H1 (cell line): ENCODE measurements at regions not wholly inside any gene's neighbourhood (a gene's known extent, or its start where the extent isn't known, plus 50 kb on each side); places are given as distances from the start of the nearest gene placed in this dataset.

Source experiments
- CTCF ChIA-PET: fragments of 300-600 bp; sonication (Branson Sonifier 250); formaldehyde crosslinking; loops from one replicate; lab custom pipeline; 2021; ENCODE audit not compliant: partially characterized antibody; lab: Charles Lee
- POLR2A ChIA-PET: fragments of 300-600 bp; sonication (Branson Sonifier 250); formaldehyde crosslinking; loops from one replicate; lab custom pipeline; 2021; ENCODE audit warnings: inconsistent platforms; ENCODE audit not compliant: partially characterized antibody; lab: Charles Lee
- DNase-seq, 2 experiments: peaks; one replicate each; pipeline versions ENCODE4 v3.0.0 to v3.0.0-alpha.2; 2010 to 2022; ENCODE audit warnings: low spot score in 2 of 2, low read depth in 1 of 2, mixed read lengths in 1 of 2
- FAIRE-seq: peaks from 2 replicates; lab custom pipeline; 2011; peaks lifted over from hg19 to GRCh38; lab: Jason Lieb, UNC
- H2AFZ ChIP-seq: 2 replicates; pipeline ENCODE4 v1.8.1; 2012; ENCODE audit warnings: low read length, inconsistent platforms
- H2AK5ac ChIP-seq: 2 replicates; pipeline ENCODE4 v1.6.1; 2013; ENCODE audit warnings: low read depth, low read length
- H2BK120ac ChIP-seq: replicated peaks from 2 replicates; pipeline ENCODE3; 2013; ENCODE audit warnings: low read depth, low read length, inconsistent platforms
- H2BK12ac ChIP-seq: 2 replicates; pipeline ENCODE4 v1.6.1; 2013; ENCODE audit warnings: low read depth, low read length
- H2BK15ac ChIP-seq: 2 replicates; pipeline ENCODE4 v1.6.1; 2013; ENCODE audit warnings: low read length
- H2BK20ac ChIP-seq: 2 replicates; pipeline ENCODE4 v1.6.1; 2013; ENCODE audit warnings: low read length
- H2BK5ac ChIP-seq: 2 replicates; pipeline ENCODE4 v1.6.1; 2013; ENCODE audit warnings: low read depth, low read length
- H3K14ac ChIP-seq: 2 replicates; pipeline ENCODE4 v1.6.1; 2013; ENCODE audit warnings: inconsistent platforms; ENCODE audit not compliant: insufficient read length
- H3K18ac ChIP-seq: 2 replicates; pipeline ENCODE4 v1.6.1; 2013; ENCODE audit warnings: low read length; ENCODE audit errors: extremely low read depth
- H3K23ac ChIP-seq: 2 replicates; pipeline ENCODE4 v1.6.1; 2013; ENCODE audit warnings: inconsistent platforms; ENCODE audit not compliant: insufficient read length
- H3K23me2 ChIP-seq: 2 replicates; pipeline ENCODE4 v1.6.1; 2013; ENCODE audit warnings: low read depth, low read length
- H3K27ac ChIP-seq: 2 replicates; pipeline ENCODE4 v1.6.1; 2011; ENCODE audit warnings: low read depth, low read length, inconsistent platforms
- H3K27me3 ChIP-seq, 4 experiments: replicated peaks in 1 of 4; 1 replicate in 1 of 4; 2 replicates in 3 of 4; pipeline versions ENCODE4 v1.6.1 to v1.8.1; 2011 to 2013; ENCODE audit warnings: low read length in 3 of 4, mild to moderate bottlenecking in 3 of 4, inconsistent platforms in 2 of 4, mixed read lengths in 2 of 4, moderate library complexity in 1 of 4; ENCODE audit not compliant: control insufficient read depth in 3 of 4, insufficient read depth in 3 of 4; ENCODE audit errors: extremely low read depth in 1 of 4
- H3K36me3 ChIP-seq, 4 experiments: 2 replicates each; pipeline versions ENCODE4 v1.6.1 to v1.8.1; 2011 to 2013; ENCODE audit warnings: mild to moderate bottlenecking in 4 of 4, low read length in 3 of 4, moderate library complexity in 2 of 4, control low read depth in 1 of 4, inconsistent platforms in 1 of 4; ENCODE audit not compliant: insufficient read depth in 4 of 4, control insufficient read depth in 2 of 4
- H3K4ac ChIP-seq: replicated peaks from 2 replicates; pipeline ENCODE3; 2013; ENCODE audit warnings: low read length, low read depth, mixed read lengths, inconsistent platforms; ENCODE audit not compliant: insufficient read length
- H3K4me1 ChIP-seq, 4 experiments: replicated peaks in 1 of 4; 1 replicate in 1 of 4; 2 replicates in 3 of 4; pipeline versions ENCODE4 v1.6.1 to v1.8.1; 2011 to 2013; ENCODE audit warnings: low read length in 3 of 4, inconsistent platforms in 2 of 4, mixed read lengths in 1 of 4; ENCODE audit not compliant: insufficient read depth in 4 of 4, control insufficient read depth in 3 of 4
- H3K4me2 ChIP-seq, 2 experiments: 2 replicates each; pipeline versions ENCODE4 v1.6.1 to v1.8.1; 2011 to 2013; ENCODE audit warnings: low read depth in 2 of 2, low read length in 2 of 2, control low read depth in 1 of 2, inconsistent platforms in 1 of 2, mild to moderate bottlenecking in 1 of 2; ENCODE audit not compliant: insufficient read depth in 1 of 2
- H3K4me3 ChIP-seq, 4 experiments: fragments of 200-600, 300-600 bp in 1 of 4; sonication (generic), shearing (Covaris generic), sonication (Bioruptor Twin) in 1 of 4; 2 replicates each; pipeline versions ENCODE4 v1.5.1 to v1.8.1; 2011 to 2016; ENCODE audit warnings: low read length in 4 of 4, low read depth in 3 of 4, control low read depth in 2 of 4, inconsistent platforms in 2 of 4, mild to moderate bottlenecking in 2 of 4, mixed read lengths in 1 of 4, moderate library complexity in 1 of 4; ENCODE audit not compliant: insufficient read depth in 2 of 4; ENCODE audit errors: extremely low read depth in 1 of 4
- H3K56ac ChIP-seq: replicated peaks from 2 replicates; pipeline ENCODE3; 2013; ENCODE audit warnings: low read depth, mild to moderate bottlenecking, mixed read lengths, low read length, inconsistent platforms; ENCODE audit not compliant: insufficient read length
- H3K79me1 ChIP-seq: 2 replicates; pipeline ENCODE4 v1.6.1; 2013; ENCODE audit warnings: low read depth, low read length, control low read depth
- H3K79me2 ChIP-seq, 2 experiments: 2 replicates each; pipeline versions ENCODE4 v1.6.1 to v1.8.1; 2012 to 2013; ENCODE audit warnings: low read length in 2 of 2, mild to moderate bottlenecking in 2 of 2, inconsistent platforms in 1 of 2; ENCODE audit not compliant: insufficient read depth in 2 of 2, control insufficient read depth in 1 of 2
- H3K9ac ChIP-seq, 4 experiments: replicated peaks in 1 of 4; 1 replicate in 1 of 4; 2 replicates in 3 of 4; pipeline versions ENCODE4 v1.6.1 to v1.8.1; 2011 to 2013; ENCODE audit warnings: low read depth in 3 of 4, low read length in 3 of 4, control low read depth in 2 of 4, mild to moderate bottlenecking in 2 of 4, moderate library complexity in 2 of 4, inconsistent platforms in 1 of 4; ENCODE audit errors: extremely low read depth in 1 of 4
- H3K9me3 ChIP-seq, 2 experiments: 2 replicates each; pipeline versions ENCODE4 v1.6.1 to v1.8.1; 2012 to 2013; ENCODE audit warnings: mild to moderate bottlenecking in 2 of 2, moderate library complexity in 2 of 2, control low read depth in 1 of 2, inconsistent platforms in 1 of 2, low read depth in 1 of 2, low read length in 1 of 2, mixed read lengths in 1 of 2; ENCODE audit not compliant: insufficient read depth in 2 of 2
- H4K20me1 ChIP-seq, 2 experiments: replicated peaks in 1 of 2; 2 replicates each; pipeline versions ENCODE3 to v1.8.1; 2011 to 2013; ENCODE audit warnings: inconsistent platforms in 2 of 2, low read length in 2 of 2, mild to moderate bottlenecking in 1 of 2; ENCODE audit not compliant: insufficient read depth in 2 of 2, control insufficient read depth in 1 of 2
- H4K5ac ChIP-seq: 2 replicates; pipeline ENCODE4 v1.6.1; 2013; ENCODE audit warnings: low read length, low read depth, mixed read lengths, inconsistent platforms; ENCODE audit not compliant: insufficient read length
- H4K8ac ChIP-seq: 2 replicates; pipeline ENCODE4 v1.8.0; 2013; ENCODE audit warnings: mild to moderate bottlenecking, moderate library complexity, low read length, inconsistent platforms; ENCODE audit not compliant: insufficient read depth; ENCODE audit errors: extremely low read depth
- H4K91ac ChIP-seq: replicated peaks from 2 replicates; pipeline ENCODE3; 2013; ENCODE audit warnings: low read length, mixed read lengths, inconsistent platforms; ENCODE audit not compliant: insufficient read length
- CEBPB ChIP-seq: IDR thresholded peaks from 2 replicates; pipeline ENCODE4 v1.6.1; 2012; ENCODE audit warnings: low read depth, low read length
- NRF1 ChIP-seq: IDR thresholded peaks from 2 replicates; pipeline ENCODE4 v1.6.1; 2011; ENCODE audit warnings: mild to moderate bottlenecking, low read depth, low read length, improper control_type of control experiment
- RBBP5 ChIP-seq: IDR thresholded peaks from 2 replicates; pipeline ENCODE4 v1.7.1; 2012; ENCODE audit warnings: low read depth, mild to moderate bottlenecking, inconsistent platforms, low read length, moderate library complexity, borderline replicate concordance
- TEAD4 ChIP-seq: IDR thresholded peaks from 2 replicates; pipeline ENCODE4 v1.6.1; 2012; ENCODE audit warnings: low read depth, low read length, inconsistent platforms, mixed read lengths
- TF ChIP-seq, protein P1 (sequence below), 3 experiments: IDR thresholded peaks; 1 replicate in 2 of 3; 2 replicates in 1 of 3; pipeline versions ENCODE4 v1.5.1 to v1.6.1; 2011; ENCODE audit warnings: low read length in 3 of 3, mild to moderate bottlenecking in 3 of 3, inconsistent platforms in 2 of 3, low read depth in 1 of 3, moderate library complexity in 1 of 3; ENCODE audit not compliant: insufficient read depth in 1 of 3; ENCODE audit errors: control extremely low read depth in 1 of 3

DNA sequence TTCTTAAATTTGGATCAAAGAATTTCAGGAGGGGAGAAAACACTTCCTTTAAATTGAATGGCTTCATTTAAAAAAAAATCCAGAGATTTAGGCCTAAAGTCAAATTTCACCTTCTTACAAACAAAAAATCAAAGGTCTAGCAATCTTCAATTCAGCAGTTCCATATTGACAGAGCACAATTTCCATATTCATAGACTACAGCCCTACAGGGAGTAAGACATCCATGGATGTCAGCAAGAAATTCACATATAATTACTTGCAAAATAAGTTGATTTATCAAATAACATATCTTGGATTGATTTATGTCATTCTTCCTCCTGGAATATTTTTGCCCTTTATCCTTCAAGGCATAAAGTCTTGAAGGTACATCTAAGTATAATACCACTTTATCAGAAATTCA, 103.4 kb downstream of the CNTN3 start:
- TF ChIP-seq TEAD4 (no peak), CEBPB (no peak), RBBP5 (no peak), NRF1 (no peak)
- TF ChIP-seq, protein P1, sequence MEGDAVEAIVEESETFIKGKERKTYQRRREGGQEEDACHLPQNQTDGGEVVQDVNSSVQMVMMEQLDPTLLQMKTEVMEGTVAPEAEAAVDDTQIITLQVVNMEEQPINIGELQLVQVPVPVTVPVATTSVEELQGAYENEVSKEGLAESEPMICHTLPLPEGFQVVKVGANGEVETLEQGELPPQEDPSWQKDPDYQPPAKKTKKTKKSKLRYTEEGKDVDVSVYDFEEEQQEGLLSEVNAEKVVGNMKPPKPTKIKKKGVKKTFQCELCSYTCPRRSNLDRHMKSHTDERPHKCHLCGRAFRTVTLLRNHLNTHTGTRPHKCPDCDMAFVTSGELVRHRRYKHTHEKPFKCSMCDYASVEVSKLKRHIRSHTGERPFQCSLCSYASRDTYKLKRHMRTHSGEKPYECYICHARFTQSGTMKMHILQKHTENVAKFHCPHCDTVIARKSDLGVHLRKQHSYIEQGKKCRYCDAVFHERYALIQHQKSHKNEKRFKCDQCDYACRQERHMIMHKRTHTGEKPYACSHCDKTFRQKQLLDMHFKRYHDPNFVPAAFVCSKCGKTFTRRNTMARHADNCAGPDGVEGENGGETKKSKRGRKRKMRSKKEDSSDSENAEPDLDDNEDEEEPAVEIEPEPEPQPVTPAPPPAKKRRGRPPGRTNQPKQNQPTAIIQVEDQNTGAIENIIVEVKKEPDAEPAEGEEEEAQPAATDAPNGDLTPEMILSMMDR (IDR thresholded peaks at IDR 0.05; ENCODE audit: control extremely low read depth in 1 of 3, insufficient read depth in 1 of 3, low read depth in 1 of 3, low read length in 3 of 3), result no peak
- TF ChIP-seq, all 59 proteins: peak for 0
- no peaks in the 10 kb centered on the region for H4K20me1 ChIP-seq
- no peak overlapping the region for H3K9ac ChIP-seq
- H3K23me2 ChIP-seq, result no peaks in the 10 kb centered on the region
- H3K18ac ChIP-seq, result no peak overlapping the region
- no peaks in the 10 kb centered on the region for H3K9me3 ChIP-seq
- no peak overlapping the region for H3K14ac ChIP-seq
- H2AFZ ChIP-seq, result no peak overlapping the region
- H3K4ac ChIP-seq, result no peak overlapping the region
- no peak overlapping the region for H4K8ac ChIP-seq
- no peaks in the 10 kb centered on the region for H3K4me1 ChIP-seq
- no peaks in the 10 kb centered on the region for H3K36me3 ChIP-seq
- H3K23ac ChIP-seq, result no peak overlapping the region
- no peak overlapping the region for H3K27ac ChIP-seq
- H4K91ac ChIP-seq, result no peak overlapping the region
- H2BK120ac ChIP-seq, result no peak overlapping the region
- ChIA-PET POLR2A (no interaction called here), CTCF (no interaction called here)
- no peak overlapping the region for H4K5ac ChIP-seq
- no peaks in the 10 kb centered on the region for H3K79me2 ChIP-seq
- H3K4me2 ChIP-seq, result no peak overlapping the region
- H3K79me1 ChIP-seq, result no peaks in the 10 kb centered on the region
- H2BK12ac ChIP-seq, result no peak overlapping the region
- H3K56ac ChIP-seq, result no peak overlapping the region
- FAIRE-seq (no peak), DNase-seq (no peak)
- H2AK5ac ChIP-seq, result no peak overlapping the region
- H3K4me3 ChIP-seq, result no peak overlapping the region
- no peak overlapping the region for H2BK15ac ChIP-seq
- no peak overlapping the region for H2BK5ac ChIP-seq
- H3K27me3 ChIP-seq, result no peaks in the 10 kb centered on the region
- no peak overlapping the region for H2BK20ac ChIP-seq
